Aorta (tissue), 5 donors: ENCODE measurements at regions not wholly inside any gene's neighbourhood (a gene's known extent, or its start where the extent isn't known, plus 50 kb on each side); places are given as distances from the start of the nearest gene placed in this dataset.

Experiments used
- ATAC-seq: fragments of 200-7000 bp; cut with Tn5 transposase; one replicate; pipeline ENCODE4 v1.9.1; 2022; ENCODE audit warnings: moderate library complexity; ENCODE audit not compliant: low FRiP score
- DNase-seq, 2 donors: peaks; one replicate each; pipeline ENCODE4 v3.0.0-alpha.2; 2020
- H3K27ac ChIP-seq, 2 donors: one replicate each; pipeline ENCODE4 v1.5.1; 2013; ENCODE audit warnings: low read length in 2 of 2, mild to moderate bottlenecking in 2 of 2, moderate library complexity in 2 of 2, control low read depth in 1 of 2, inconsistent platforms in 1 of 2, low read depth in 1 of 2
- H3K27me3 ChIP-seq, 2 donors: one replicate each; pipeline ENCODE4 v1.6.1; 2013; ENCODE audit warnings: control low read depth in 1 of 2, low read length in 1 of 2, mild to moderate bottlenecking in 1 of 2, moderate library complexity in 1 of 2; ENCODE audit not compliant: insufficient read depth in 2 of 2, control insufficient read depth in 1 of 2
- H3K36me3 ChIP-seq, 2 donors: one replicate each; pipeline ENCODE4 v1.6.1; 2013; ENCODE audit warnings: control low read depth in 1 of 2, low read length in 1 of 2, mild to moderate bottlenecking in 1 of 2; ENCODE audit not compliant: insufficient read depth in 2 of 2, control insufficient read depth in 1 of 2
- H3K4me1 ChIP-seq, 2 donors: one replicate each; pipeline ENCODE4 v1.6.1; 2013; ENCODE audit warnings: low read length in 2 of 2, control low read depth in 1 of 2, mild to moderate bottlenecking in 1 of 2, moderate library complexity in 1 of 2; ENCODE audit not compliant: insufficient read depth in 2 of 2, control insufficient read depth in 1 of 2
- H3K4me3 ChIP-seq, 2 donors: one replicate each; pipeline ENCODE4 v1.5.1; 2013; ENCODE audit warnings: low read length in 2 of 2, control low read depth in 1 of 2, mild to moderate bottlenecking in 1 of 2
- H3K9me3 ChIP-seq: one replicate; pipeline ENCODE4 v1.6.1; 2013; ENCODE audit warnings: mild to moderate bottlenecking, low read length; ENCODE audit not compliant: control insufficient read depth
- WGBS, 2 donors: extraction: QIAGEN DNeasy Blood & Tissue Kit; methylation state at CpG; one replicate each; pipeline ENCODE4 v1.1.7; 2013; 5-methylcytosine and 5-hydroxymethylcytosine counted together
- intact Hi-C, 2 donors: fragments of 100-400 bp; cut with DNase I; formaldehyde crosslinking; loops; one replicate each; pipeline versions ENCODE4 v1.14.2 to v1.15.0; 2022
- donor health status: healthy with polysubstance abuse.
- donor health status: Bipolar disorder and iron deficiency.
- donor health status: DM: no; HTN: no; CAD: no.
- donor health status: DM: no; HTN: no; CAD: no.
- donor health status: DM: yes; HTN: yes; CAD: no.

- WGBS, 2 donors: 71 to 78% methylated on average over 16 of the region's 16 CpGs
- Histone ChIP-seq H3K4me3 (no peak overlapping the region), H3K36me3 (no peaks in the 10 kb centered on the region), H3K4me1 (no peaks in the 10 kb centered on the region), H3K27ac (no peak overlapping the region), H3K27me3 (no peaks in the 10 kb centered on the region), H3K9me3 (no peaks in the 10 kb centered on the region)
- ATAC-seq (no peak), DNase-seq (no peak)
- intact Hi-C loops: no loop called here
These were observed 349.0 kb downstream of the CYRIA start for GRCh38 chr2:16316456-16317210.

DNA sequence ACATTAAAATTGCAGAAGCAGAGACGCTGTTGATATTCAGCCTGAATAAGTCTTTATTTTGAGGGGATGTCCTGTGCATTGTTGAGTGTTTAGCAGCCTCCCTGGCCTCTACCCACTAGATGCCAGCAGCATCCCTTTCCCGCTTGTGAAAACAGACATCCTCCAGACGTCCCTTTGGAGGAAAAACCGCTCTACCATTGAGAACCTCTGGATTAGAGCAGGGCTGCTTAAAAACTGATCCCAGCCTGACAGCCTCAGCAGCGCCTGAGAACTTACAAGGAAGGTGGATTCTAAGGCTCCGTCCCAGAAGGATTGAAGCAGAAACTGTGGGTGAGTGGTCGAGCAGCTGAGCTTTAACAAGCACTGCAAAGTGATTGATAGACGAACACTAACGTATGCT is 349.7 kb downstream of the CYRIA start:
- Histone ChIP-seq H3K4me3 (no peak overlapping the region), H3K9me3 (no peaks in the 10 kb centered on the region), H3K27me3 (no peaks in the 10 kb centered on the region), H3K4me1 (no peaks in the 10 kb centered on the region), H3K36me3 (no peaks in the 10 kb centered on the region), H3K27ac (no peak overlapping the region)
- no peak for ATAC-seq
- no peak for DNase-seq
- intact Hi-C loops: no loop called here
- WGBS, 2 donors: 47 to 56% methylated on average over 9 of the region's 9 CpGs

GRCh38 chr2:16315458-16315835 is 350.2 kb downstream of the CYRIA start:
- Histone ChIP-seq H3K36me3 (no peaks in the 10 kb centered on the region), H3K4me3 (no peak overlapping the region), H3K27ac (no peak overlapping the region), H3K27me3 (no peaks in the 10 kb centered on the region), H3K4me1 (no peaks in the 10 kb centered on the region), H3K9me3 (no peaks in the 10 kb centered on the region)
- intact Hi-C loops: no loop called here
- DNase-seq (no peak), ATAC-seq (no peak)
- 65 to 76% methylated on average over 5 of the region's 5 CpGs for WGBS, 2 donors

DNA sequence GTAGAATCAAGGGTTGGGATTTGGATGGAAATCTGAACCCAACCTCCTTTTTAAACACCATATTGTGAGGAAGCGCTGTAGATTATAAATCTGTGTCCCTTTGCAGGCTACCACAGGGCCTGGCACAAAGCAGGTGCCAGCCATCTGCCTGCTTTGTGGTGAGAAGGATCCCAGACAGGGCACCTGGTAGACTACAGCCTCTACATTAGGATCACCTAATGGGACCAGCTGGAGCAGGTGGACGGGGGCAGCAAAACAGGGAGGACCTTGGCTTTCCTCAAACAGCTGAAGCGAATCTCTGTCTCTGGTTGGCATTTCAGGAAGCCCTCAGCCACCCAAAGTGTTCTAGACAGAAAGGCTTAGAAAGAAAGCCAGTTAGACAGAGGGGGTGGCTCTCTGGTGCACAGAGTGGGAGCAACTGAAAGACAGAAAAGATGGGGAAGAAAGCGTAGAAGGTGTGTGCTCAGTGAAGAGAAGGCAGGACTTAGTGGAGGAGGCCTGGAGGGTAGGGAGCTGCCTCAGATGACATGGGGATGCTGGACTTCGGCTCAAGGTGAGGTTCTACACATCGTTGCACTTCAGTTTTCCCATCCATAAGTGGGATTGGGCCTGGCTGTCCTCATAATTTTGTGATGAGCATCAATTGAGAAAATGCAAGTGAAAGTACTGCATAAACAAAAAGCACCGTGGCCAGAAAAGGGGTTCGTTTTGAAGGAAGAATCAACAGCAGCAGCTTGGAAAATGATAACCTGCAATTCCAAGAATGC is 350.8 kb downstream of the CYRIA start:
- DNase-seq (no peak), ATAC-seq (no peak)
- Histone ChIP-seq H3K4me1 (no peaks in the 10 kb centered on the region), H3K27ac (no peak overlapping the region), H3K4me3 (no peak overlapping the region), H3K9me3 (no peaks in the 10 kb centered on the region), H3K27me3 (no peaks in the 10 kb centered on the region), H3K36me3 (no peaks in the 10 kb centered on the region)
- intact Hi-C loops: no loop called here
- WGBS, 2 donors: 83 to 89% methylated on average over 8 of the region's 8 CpGs

GRCh38 chr2:16314001-16314400 is 351.6 kb downstream of the CYRIA start:
- WGBS, 2 donors: 93 to 97% methylated on average over 1 of the region's 1 CpG

DNA sequence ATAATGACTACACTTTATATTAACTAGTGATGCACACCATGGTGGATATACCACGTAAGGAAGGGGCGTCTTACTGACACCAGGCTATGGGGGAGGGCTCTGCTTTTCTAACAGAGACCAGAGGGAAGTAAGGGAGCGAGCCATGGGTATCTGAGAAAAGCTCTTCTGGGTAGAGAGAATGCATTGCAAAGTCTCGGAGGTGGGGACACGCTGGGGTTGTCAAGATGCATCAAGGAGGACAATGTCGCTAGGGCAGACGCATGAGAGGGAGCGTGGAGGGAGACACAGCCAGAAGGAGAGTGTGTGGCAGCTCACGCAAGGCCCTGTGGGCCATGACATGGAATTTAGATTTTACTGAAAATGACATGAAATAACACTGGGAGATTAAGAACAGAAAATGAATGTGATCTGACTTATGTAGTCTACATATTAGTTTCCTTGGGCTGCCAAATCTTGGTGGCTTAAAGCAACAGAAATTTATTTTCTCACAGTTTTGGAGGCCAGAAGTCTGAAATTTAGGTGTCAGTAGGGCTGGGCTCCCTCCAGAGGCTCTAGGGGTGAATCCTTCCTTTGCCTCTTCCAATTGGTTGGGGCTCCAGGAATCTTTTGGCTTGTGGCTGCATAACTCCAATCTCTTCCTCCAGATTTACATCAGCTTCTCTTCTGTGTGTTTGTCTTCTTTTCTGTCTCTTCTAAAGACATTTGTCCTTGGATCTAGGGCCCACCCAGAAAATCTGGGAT is 352.2 kb downstream of the CYRIA start:
- Histone ChIP-seq H3K27ac (no peak overlapping the region), H3K9me3 (no peaks in the 10 kb centered on the region), H3K27me3 (no peaks in the 10 kb centered on the region), H3K4me3 (no peak overlapping the region), H3K4me1 (no peaks in the 10 kb centered on the region), H3K36me3 (no peaks in the 10 kb centered on the region)
- DNase-seq (no peak), ATAC-seq (no peak)
- WGBS, 2 donors: 65 to 69% methylated on average over 9 of the region's 9 CpGs
- intact Hi-C loops: no loop called here

More at GRCh38 chr2:16314001-16314400, 351.6 kb downstream of the CYRIA start:
- Histone ChIP-seq H3K27me3 (no peaks in the 10 kb centered on the region), H3K4me3 (no peak overlapping the region), H3K36me3 (no peaks in the 10 kb centered on the region), H3K4me1 (no peaks in the 10 kb centered on the region), H3K27ac (no peak overlapping the region), H3K9me3 (no peaks in the 10 kb centered on the region)
- intact Hi-C loops: no loop called here
- ATAC-seq (no peak), DNase-seq (no peak)

GRCh38 chr2:16312771-16313170 is 352.9 kb downstream of the CYRIA start:
- H3K27me3 ChIP-seq: no peaks in the 10 kb centered on the region
- H3K4me1 ChIP-seq: no peaks in the 10 kb centered on the region
- DNase-seq: no peak
- WGBS, 2 donors: 75 to 84% methylated on average over 2 of the region's 2 CpGs
- no peaks in the 10 kb centered on the region for H3K36me3 ChIP-seq
- H3K27ac ChIP-seq: no peak overlapping the region
- no peaks in the 10 kb centered on the region for H3K9me3 ChIP-seq
- H3K4me3 ChIP-seq: no peak overlapping the region
- ATAC-seq: no peak
- intact Hi-C loops: no loop called here

GRCh38 chr2:16311521-16312440 is 353.9 kb downstream of the CYRIA start:
- Histone ChIP-seq H3K27me3 (no peaks in the 10 kb centered on the region), H3K9me3 (no peaks in the 10 kb centered on the region), H3K4me1 (no peaks in the 10 kb centered on the region), H3K4me3 (no peak overlapping the region), H3K36me3 (no peaks in the 10 kb centered on the region), H3K27ac (no peak overlapping the region)
- intact Hi-C loops: no loop called here
- WGBS, 2 donors: 32 to 34% methylated on average over 8 of the region's 8 CpGs
- ATAC-seq (no peak), DNase-seq (no peak)
